ENCODE measurements at regions not wholly inside any gene's neighbourhood (a gene's known extent, or its start where the extent isn't known, plus 50 kb on each side); places are given as distances from the start of the nearest gene placed in this dataset.

DNA sequence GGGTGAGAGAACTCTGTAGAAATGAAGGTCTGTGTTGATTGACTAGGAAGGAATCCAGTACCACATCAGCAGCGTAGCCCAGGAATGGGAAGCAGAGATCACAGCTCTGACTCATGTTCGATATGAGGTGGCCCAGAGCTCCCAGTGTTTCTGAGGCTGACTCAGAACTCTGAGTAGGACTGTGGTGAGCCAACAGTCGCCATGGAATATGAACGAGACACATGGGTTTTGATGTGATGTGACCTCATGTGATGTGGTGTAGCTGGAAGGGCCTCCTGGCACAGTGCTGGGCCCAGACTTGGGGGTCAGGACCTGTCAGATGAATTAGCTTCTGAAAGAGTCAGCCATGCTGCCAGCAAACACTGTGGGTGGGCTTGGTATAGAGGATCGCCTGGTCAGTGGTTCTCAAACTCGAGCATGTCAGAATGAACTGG, 237.0 kb downstream of the MRPL39 start:
- TF ChIP-seq, protein P1, sequence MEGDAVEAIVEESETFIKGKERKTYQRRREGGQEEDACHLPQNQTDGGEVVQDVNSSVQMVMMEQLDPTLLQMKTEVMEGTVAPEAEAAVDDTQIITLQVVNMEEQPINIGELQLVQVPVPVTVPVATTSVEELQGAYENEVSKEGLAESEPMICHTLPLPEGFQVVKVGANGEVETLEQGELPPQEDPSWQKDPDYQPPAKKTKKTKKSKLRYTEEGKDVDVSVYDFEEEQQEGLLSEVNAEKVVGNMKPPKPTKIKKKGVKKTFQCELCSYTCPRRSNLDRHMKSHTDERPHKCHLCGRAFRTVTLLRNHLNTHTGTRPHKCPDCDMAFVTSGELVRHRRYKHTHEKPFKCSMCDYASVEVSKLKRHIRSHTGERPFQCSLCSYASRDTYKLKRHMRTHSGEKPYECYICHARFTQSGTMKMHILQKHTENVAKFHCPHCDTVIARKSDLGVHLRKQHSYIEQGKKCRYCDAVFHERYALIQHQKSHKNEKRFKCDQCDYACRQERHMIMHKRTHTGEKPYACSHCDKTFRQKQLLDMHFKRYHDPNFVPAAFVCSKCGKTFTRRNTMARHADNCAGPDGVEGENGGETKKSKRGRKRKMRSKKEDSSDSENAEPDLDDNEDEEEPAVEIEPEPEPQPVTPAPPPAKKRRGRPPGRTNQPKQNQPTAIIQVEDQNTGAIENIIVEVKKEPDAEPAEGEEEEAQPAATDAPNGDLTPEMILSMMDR (IDR thresholded peaks at IDR 0.05; ENCODE audit: borderline replicate concordance, insufficient read depth, low read depth, low read length): no peak
- H3K4me3 ChIP-seq (ENCODE audit: low read depth, low read length): no peak overlapping the region

DNA sequence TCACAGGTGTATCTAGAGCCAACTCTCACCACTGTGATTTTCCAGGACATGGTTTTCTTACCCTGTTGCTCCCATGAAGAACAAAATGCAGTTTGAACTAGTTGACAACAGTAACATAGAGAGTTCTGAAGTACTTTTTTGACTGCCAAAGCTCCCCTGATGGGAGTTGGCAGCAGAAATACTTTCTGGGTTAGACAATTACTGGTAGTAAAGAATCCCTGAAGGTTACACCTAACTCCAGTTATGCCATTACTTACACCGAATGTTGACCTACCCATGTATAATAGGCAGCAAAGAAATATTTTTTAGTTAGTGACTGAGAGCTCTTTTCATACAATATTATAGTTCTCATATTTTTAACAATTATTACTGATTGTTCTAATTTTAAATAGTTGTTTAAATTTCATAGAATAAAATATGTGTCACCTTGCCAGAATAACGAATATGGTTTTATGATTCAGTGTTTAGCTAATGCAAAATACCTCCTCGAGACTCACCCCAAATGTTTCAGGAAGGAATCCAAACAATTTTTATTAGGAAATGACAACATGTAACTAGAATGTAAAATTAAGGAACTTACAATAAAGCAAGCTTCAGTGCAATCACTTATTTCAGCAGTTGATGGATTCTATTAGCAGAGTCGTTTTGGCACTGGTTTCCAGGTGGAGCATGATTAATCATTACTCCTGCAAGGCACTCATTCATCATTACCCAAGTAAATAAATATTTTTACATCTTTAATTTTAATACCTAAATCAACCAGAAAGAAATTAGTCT, 237.6 kb downstream of the MRPL39 start:
- H3K4me3 ChIP-seq (ENCODE audit: low read depth, low read length): no peak overlapping the region

GRCh38 chr21:25368531-25368930, 238.8 kb downstream of the MRPL39 start:
- TF ChIP-seq, protein P1 (IDR thresholded peaks at IDR 0.05; ENCODE audit: borderline replicate concordance, insufficient read depth, low read depth, low read length): no peak
- H3K4me3 ChIP-seq (ENCODE audit: low read depth, low read length): no peak overlapping the region

More for the DNA sequence above, 237.6 kb downstream of the MRPL39 start:
- TF ChIP-seq, protein P1 (IDR thresholded peaks at IDR 0.05; ENCODE audit: borderline replicate concordance, insufficient read depth, low read depth, low read length): no peak

DNA sequence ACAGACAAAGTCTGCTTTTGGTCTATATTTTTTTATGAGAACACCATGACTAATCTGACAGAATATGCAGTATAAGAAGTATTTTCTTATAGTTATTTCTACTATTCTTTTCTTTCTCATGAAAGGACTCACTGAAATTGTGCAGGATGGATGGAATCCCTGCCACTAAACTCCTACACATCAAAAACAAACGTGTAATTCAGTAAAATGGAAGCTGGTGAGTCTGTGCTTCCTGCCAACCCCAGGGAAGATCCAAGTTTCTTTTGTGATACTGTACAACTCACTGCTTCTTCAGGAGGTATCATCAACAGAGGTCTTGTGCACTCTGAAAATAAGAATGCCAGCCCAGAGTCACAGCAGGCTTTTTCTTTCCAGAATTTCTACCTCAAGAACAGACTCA, 241.2 kb downstream of the MRPL39 start:
- TF ChIP-seq, protein P1 (IDR thresholded peaks at IDR 0.05; ENCODE audit: borderline replicate concordance, insufficient read depth, low read depth, low read length): no peak
- H3K4me3 ChIP-seq (ENCODE audit: low read depth, low read length): no peak overlapping the region

DNA sequence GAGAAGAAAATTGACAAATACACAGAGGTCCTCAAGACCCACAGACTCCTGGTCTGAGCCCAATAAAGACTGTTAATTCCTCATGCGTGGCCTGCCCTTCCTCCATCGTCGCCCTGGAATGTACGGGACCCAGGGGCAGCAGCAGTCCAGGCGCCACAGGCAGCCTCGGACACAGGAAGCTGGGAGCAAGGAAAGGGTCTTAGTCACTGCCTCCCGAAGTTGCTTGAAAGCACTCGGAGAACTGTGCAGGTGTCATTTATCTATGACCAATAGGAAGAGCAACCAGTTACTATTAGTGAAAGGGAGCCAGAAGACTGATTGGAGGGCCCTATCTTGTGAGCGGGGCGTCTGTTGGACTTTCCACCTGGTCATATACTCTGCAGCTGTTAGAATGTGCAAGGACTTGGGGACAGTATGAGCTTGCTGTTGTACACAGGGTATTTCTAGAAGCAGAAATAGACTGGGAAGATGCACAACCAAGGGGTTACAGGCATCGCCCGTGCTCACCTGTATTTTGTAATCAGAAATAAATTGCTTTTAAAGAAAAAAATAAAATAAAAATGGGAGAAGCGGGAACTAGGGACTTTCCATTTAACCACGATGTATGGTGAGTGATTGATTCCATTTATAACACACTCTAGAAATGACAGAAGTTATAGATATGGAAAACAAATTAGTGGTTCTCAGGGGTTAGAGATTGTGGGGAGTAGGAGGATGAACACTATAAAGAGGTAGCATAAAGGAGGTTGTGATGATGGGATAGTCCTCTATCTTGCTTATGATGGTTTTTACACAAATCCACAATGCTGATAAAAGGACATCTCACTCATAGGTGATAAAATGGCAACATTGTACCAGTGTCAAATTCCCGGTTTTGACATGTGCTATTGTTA, 244.7 kb downstream of the MRPL39 start:
- TF ChIP-seq, protein P1 (IDR thresholded peaks at IDR 0.05; ENCODE audit: borderline replicate concordance, insufficient read depth, low read depth, low read length): no peak
- H3K4me3 ChIP-seq (ENCODE audit: low read depth, low read length): no peak overlapping the region

GRCh38 chr21:25361765-25362164, 245.5 kb downstream of the MRPL39 start:
- H3K4me3 ChIP-seq (ENCODE audit: low read depth, low read length): no peak overlapping the region
- TF ChIP-seq, protein P1 (IDR thresholded peaks at IDR 0.05; ENCODE audit: borderline replicate concordance, insufficient read depth, low read depth, low read length): no peak
